HL-60 (cell line): ENCODE measurements at regions not wholly inside any gene's neighbourhood (a gene's known extent, or its start where the extent isn't known, plus 50 kb on each side); places are given as distances from the start of the nearest gene placed in this dataset.

Experiments used
- DNase-seq, 2 experiments: peaks; one replicate each; pipeline ENCODE4 v3.0.0-alpha.2; 2010 to 2020; ENCODE audit warnings: low read depth in 1 of 2, low spot score in 1 of 2
- H3K27ac ChIP-seq: fragments of 250-450 bp; sonication (Bioruptor Pico); replicated peaks from 2 replicates; pipeline ENCODE4 v1.5.1; 2020; ENCODE audit warnings: mild to moderate bottlenecking, moderate library complexity
- H3K27me3 ChIP-seq: fragments of 250-450 bp; sonication (Bioruptor Pico); 2 replicates; pipeline ENCODE4 v1.5.1; 2021; ENCODE audit warnings: mild to moderate bottlenecking, moderate library complexity; ENCODE audit not compliant: insufficient read depth, poor library complexity, severe bottlenecking
- H3K4me3 ChIP-seq: replicated peaks from 2 replicates; pipeline ENCODE4 v1.5.1; 2011; ENCODE audit warnings: mild to moderate bottlenecking, control low read depth, low read length; ENCODE audit not compliant: insufficient read depth
- CTCF ChIP-seq: IDR thresholded peaks from one replicate; pipeline ENCODE4 v1.5.1; 2011; ENCODE audit warnings: low read length, control low read depth, inconsistent platforms; ENCODE audit not compliant: insufficient read depth
- GABPA ChIP-seq: IDR thresholded peaks from 2 replicates; pipeline ENCODE4 v1.6.1; 2012; ENCODE audit warnings: low read depth
- POLR2AphosphoS5 ChIP-seq: IDR thresholded peaks from 2 replicates; pipeline ENCODE4 v1.6.1; 2012; ENCODE audit warnings: low read depth
- REST ChIP-seq: IDR thresholded peaks from 2 replicates; pipeline ENCODE4 v1.6.1; 2012; ENCODE audit warnings: low read depth; ENCODE audit not compliant: insufficient replicate concordance
- SPI1 ChIP-seq: IDR thresholded peaks from 2 replicates; pipeline ENCODE4 v1.6.1; 2012; ENCODE audit warnings: low read depth, mild to moderate bottlenecking, borderline replicate concordance

GRCh38 chr9:20043035-20043434 lies 254.2 kb upstream of the SLC24A2 start:
- DNase-seq, result no peak
- Histone ChIP-seq H3K27me3 (no peaks in the 10 kb centered on the region), H3K27ac (no peak overlapping the region), H3K4me3 (no peak overlapping the region)
- no peak for TF ChIP-seq POLR2AphosphoS5
- TF ChIP-seq CTCF, result no peak
- no peak for TF ChIP-seq SPI1
- no peak for TF ChIP-seq REST
- no peak for TF ChIP-seq GABPA

- no peak overlapping the region for H3K4me3 ChIP-seq
- no peaks in the 10 kb centered on the region for H3K27me3 ChIP-seq
- H3K27ac ChIP-seq, result no peak overlapping the region
- TF ChIP-seq GABPA (no peak), POLR2AphosphoS5 (no peak), CTCF (no peak), SPI1 (no peak), REST (no peak)
- DNase-seq, result no peak
Measured at GRCh38 chr9:20042128-20042711, 253.4 kb upstream of the SLC24A2 start.

- no peak for DNase-seq
- H3K4me3 ChIP-seq, result no peak overlapping the region
- no peak overlapping the region for H3K27ac ChIP-seq
- H3K27me3 ChIP-seq, result no peaks in the 10 kb centered on the region
- TF ChIP-seq REST (no peak), GABPA (no peak), CTCF (no peak), POLR2AphosphoS5 (no peak), SPI1 (no peak)
Measured at GRCh38 chr9:20041697-20042081, 252.9 kb upstream of the SLC24A2 start.
